ENCODE measurements at regions not wholly inside any gene's neighbourhood (a gene's known extent, or its start where the extent isn't known, plus 50 kb on each side); places are given as distances from the start of the nearest gene placed in this dataset.

- Histone ChIP-seq H4K12ac (ENCODE audit: low read depth, low read length) (no peak overlapping the region), H4K8ac (ENCODE audit: low read depth, low read length) (no peak overlapping the region), H3K14ac (ENCODE audit: low read length) (no peak overlapping the region), H3K4me2 (ENCODE audit: low read length) (no peak overlapping the region), H3K36me3 (ENCODE audit: control insufficient read depth in 1 of 2, insufficient read depth in 2 of 2, low read length in 2 of 2) (no peaks in the 10 kb centered on the region), H3K27me3 (ENCODE audit: insufficient read depth, low read length) (no peaks in the 10 kb centered on the region), H3K4ac (ENCODE audit: low read depth, low read length) (no peak overlapping the region), H3K4me1 (ENCODE audit: control insufficient read depth in 1 of 2, insufficient read depth in 2 of 2, low read length in 2 of 2) (no peaks in the 10 kb centered on the region), H3K4me3 (ENCODE audit: low read depth, low read length) (no peak overlapping the region), H2BK5ac (ENCODE audit: low read depth, low read length, poor library complexity) (no peak overlapping the region), H3K9ac (ENCODE audit: low read length) (no peak overlapping the region), H3K9me3 (ENCODE audit: insufficient read depth, low read depth, low read length) (no peaks in the 10 kb centered on the region), H3K79me2 (ENCODE audit: control insufficient read depth, insufficient read depth, low read length, poor library complexity) (no peaks in the 10 kb centered on the region), H3K79me1 (ENCODE audit: low read length) (no peaks in the 10 kb centered on the region), H2BK120ac (ENCODE audit: insufficient read depth, low read length, poor library complexity) (no peak overlapping the region), H4K91ac (ENCODE audit: low read depth, low read length) (no peak overlapping the region), H2AK5ac (ENCODE audit: low read length) (no peak overlapping the region), H2BK12ac (ENCODE audit: low read length) (no peak overlapping the region), H3K23ac (ENCODE audit: low read length) (no peak overlapping the region), H3K18ac (ENCODE audit: low read length) (no peak overlapping the region), H2AFZ (ENCODE audit: insufficient read depth, low read length, poor library complexity) (no peak overlapping the region), H3K27ac (ENCODE audit: low read depth, low read length) (no peak overlapping the region)
- no peak for DNase-seq
- WGBS (ENCODE audit: extremely low coverage, insufficient coverage, insufficient read length) = no CpG with 5 or more reads among the region's 1 CpG
Measured at GRCh38 chr3:88595026-88595425, 445.3 kb downstream of the C3orf38 start.

GRCh38 chr3:88596451-88596850, 446.7 kb downstream of the C3orf38 start:
- Histone ChIP-seq H3K4me2 (ENCODE audit: low read length) (no peak overlapping the region), H2BK5ac (ENCODE audit: low read depth, low read length, poor library complexity) (no peak overlapping the region), H3K4me3 (ENCODE audit: low read depth, low read length) (no peak overlapping the region), H4K12ac (ENCODE audit: low read depth, low read length) (no peak overlapping the region), H4K8ac (ENCODE audit: low read depth, low read length) (no peak overlapping the region), H2AK5ac (ENCODE audit: low read length) (no peak overlapping the region), H3K23ac (ENCODE audit: low read length) (no peak overlapping the region), H4K91ac (ENCODE audit: low read depth, low read length) (no peak overlapping the region), H3K27ac (ENCODE audit: low read depth, low read length) (no peak overlapping the region), H3K18ac (ENCODE audit: low read length) (no peak overlapping the region), H3K4me1 (ENCODE audit: control insufficient read depth in 1 of 2, insufficient read depth in 2 of 2, low read length in 2 of 2) (no peaks in the 10 kb centered on the region), H2BK120ac (ENCODE audit: insufficient read depth, low read length, poor library complexity) (no peak overlapping the region), H3K79me1 (ENCODE audit: low read length) (no peaks in the 10 kb centered on the region), H3K14ac (ENCODE audit: low read length) (no peak overlapping the region), H2AFZ (ENCODE audit: insufficient read depth, low read length, poor library complexity) (no peak overlapping the region), H3K36me3 (ENCODE audit: control insufficient read depth in 1 of 2, insufficient read depth in 2 of 2, low read length in 2 of 2) (no peaks in the 10 kb centered on the region), H3K27me3 (ENCODE audit: insufficient read depth, low read length) (no peaks in the 10 kb centered on the region), H3K79me2 (ENCODE audit: control insufficient read depth, insufficient read depth, low read length, poor library complexity) (no peaks in the 10 kb centered on the region), H3K9me3 (ENCODE audit: insufficient read depth, low read depth, low read length) (no peaks in the 10 kb centered on the region), H3K9ac (ENCODE audit: low read length) (no peak overlapping the region), H3K4ac (ENCODE audit: low read depth, low read length) (no peak overlapping the region), H2BK12ac (ENCODE audit: low read length) (no peak overlapping the region)
- no CpG with 5 or more reads among the region's 1 CpG for WGBS (ENCODE audit: extremely low coverage, insufficient coverage, insufficient read length)
- DNase-seq = no peak

- no peak overlapping the region for H4K91ac ChIP-seq (ENCODE audit: low read depth, low read length)
- H2AK5ac ChIP-seq (ENCODE audit: low read length) = no peak overlapping the region
- H3K18ac ChIP-seq (ENCODE audit: low read length) = no peak overlapping the region
- H3K4me2 ChIP-seq (ENCODE audit: low read length) = no peak overlapping the region
- DNase-seq = no peak
- no peak overlapping the region for H2AFZ ChIP-seq (ENCODE audit: insufficient read depth, low read length, poor library complexity)
- no peak overlapping the region for H4K12ac ChIP-seq (ENCODE audit: low read depth, low read length)
- no peak overlapping the region for H3K4me3 ChIP-seq (ENCODE audit: low read depth, low read length)
- no peak overlapping the region for H3K23ac ChIP-seq (ENCODE audit: low read length)
- H3K36me3 ChIP-seq (ENCODE audit: control insufficient read depth in 1 of 2, insufficient read depth in 2 of 2, low read length in 2 of 2) = no peaks in the 10 kb centered on the region
- no peaks in the 10 kb centered on the region for H3K27me3 ChIP-seq (ENCODE audit: insufficient read depth, low read length)
- no peak overlapping the region for H3K4ac ChIP-seq (ENCODE audit: low read depth, low read length)
- H3K4me1 ChIP-seq (ENCODE audit: control insufficient read depth in 1 of 2, insufficient read depth in 2 of 2, low read length in 2 of 2) = no peaks in the 10 kb centered on the region
- H3K79me1 ChIP-seq (ENCODE audit: low read length) = no peaks in the 10 kb centered on the region
- no peak overlapping the region for H4K8ac ChIP-seq (ENCODE audit: low read depth, low read length)
- H2BK5ac ChIP-seq (ENCODE audit: low read depth, low read length, poor library complexity) = no peak overlapping the region
- no peak overlapping the region for H3K14ac ChIP-seq (ENCODE audit: low read length)
- no peaks in the 10 kb centered on the region for H3K79me2 ChIP-seq (ENCODE audit: control insufficient read depth, insufficient read depth, low read length, poor library complexity)
- no CpG with 5 or more reads among the region's 5 CpGs for WGBS (ENCODE audit: extremely low coverage, insufficient coverage, insufficient read length)
- no peak overlapping the region for H3K27ac ChIP-seq (ENCODE audit: low read depth, low read length)
- no peak overlapping the region for H2BK120ac ChIP-seq (ENCODE audit: insufficient read depth, low read length, poor library complexity)
- H2BK12ac ChIP-seq (ENCODE audit: low read length) = no peak overlapping the region
- H3K9ac ChIP-seq (ENCODE audit: low read length) = no peak overlapping the region
- H3K9me3 ChIP-seq (ENCODE audit: insufficient read depth, low read depth, low read length) = no peaks in the 10 kb centered on the region
Measured at GRCh38 chr3:88610820-88611219, 461.1 kb downstream of the C3orf38 start.

- Histone ChIP-seq H3K4me1 (ENCODE audit: control insufficient read depth in 1 of 2, insufficient read depth in 2 of 2, low read length in 2 of 2) (no peaks in the 10 kb centered on the region), H3K18ac (ENCODE audit: low read length) (no peak overlapping the region), H2AK5ac (ENCODE audit: low read length) (no peak overlapping the region), H4K12ac (ENCODE audit: low read depth, low read length) (no peak overlapping the region), H3K9ac (ENCODE audit: low read length) (no peak overlapping the region), H3K9me3 (ENCODE audit: insufficient read depth, low read depth, low read length) (no peaks in the 10 kb centered on the region), H3K36me3 (ENCODE audit: control insufficient read depth in 1 of 2, insufficient read depth in 2 of 2, low read length in 2 of 2) (no peaks in the 10 kb centered on the region), H3K4me3 (ENCODE audit: low read depth, low read length) (no peak overlapping the region), H3K14ac (ENCODE audit: low read length) (no peak overlapping the region), H4K8ac (ENCODE audit: low read depth, low read length) (no peak overlapping the region), H3K27ac (ENCODE audit: low read depth, low read length) (no peak overlapping the region), H4K91ac (ENCODE audit: low read depth, low read length) (no peak overlapping the region), H2BK5ac (ENCODE audit: low read depth, low read length, poor library complexity) (no peak overlapping the region), H2BK12ac (ENCODE audit: low read length) (no peak overlapping the region), H3K79me2 (ENCODE audit: control insufficient read depth, insufficient read depth, low read length, poor library complexity) (no peaks in the 10 kb centered on the region), H2BK120ac (ENCODE audit: insufficient read depth, low read length, poor library complexity) (no peak overlapping the region), H3K4ac (ENCODE audit: low read depth, low read length) (no peak overlapping the region), H2AFZ (ENCODE audit: insufficient read depth, low read length, poor library complexity) (no peak overlapping the region), H3K27me3 (ENCODE audit: insufficient read depth, low read length) (no peaks in the 10 kb centered on the region), H3K79me1 (ENCODE audit: low read length) (no peaks in the 10 kb centered on the region), H3K4me2 (ENCODE audit: low read length) (no peak overlapping the region), H3K23ac (ENCODE audit: low read length) (no peak overlapping the region)
- no CpG with 5 or more reads among the region's 2 CpGs for WGBS (ENCODE audit: extremely low coverage, insufficient coverage, insufficient read length)
- no peak for DNase-seq
Measured at GRCh38 chr3:88611826-88612326, 462.1 kb downstream of the C3orf38 start.

All from trophoblast cell (in vitro differentiated cells and primary cell).